Kidney (tissue), 13 donors: ENCODE measurements at regions not wholly inside any gene's neighbourhood (a gene's known extent, or its start where the extent isn't known, plus 50 kb on each side); places are given as distances from the start of the nearest gene placed in this dataset.

Source experiments
- DNase-seq, 5 donors: peaks; one replicate each; pipeline ENCODE4 v3.0.0-alpha.2; 2013 to 2020
- FAIRE-seq: peaks from 2 replicates; lab custom pipeline; 2012; peaks lifted over from hg19 to GRCh38; lab: Jason Lieb, UNC
- H3K27ac ChIP-seq, 2 donors: one replicate each; pipeline ENCODE4 v1.7.0; 2013; ENCODE audit warnings: low read depth in 2 of 2, low read length in 2 of 2, inconsistent platforms in 1 of 2
- H3K27me3 ChIP-seq: one replicate; pipeline ENCODE4 v1.7.1; 2013; ENCODE audit warnings: low read length, inconsistent platforms; ENCODE audit not compliant: control insufficient read depth, insufficient read depth
- H3K36me3 ChIP-seq, 3 donors: one replicate each; pipeline versions ENCODE4 v1.7.0 to v1.7.1; 2013; ENCODE audit warnings: low read length in 3 of 3, control low read depth in 1 of 3, inconsistent platforms in 1 of 3; ENCODE audit not compliant: insufficient read depth in 3 of 3, control insufficient read depth in 2 of 3
- H3K4me1 ChIP-seq, 3 donors: one replicate each; pipeline versions ENCODE4 v1.7.0 to v1.7.1; 2013; ENCODE audit warnings: low read length in 3 of 3, inconsistent platforms in 1 of 3, low read depth in 1 of 3; ENCODE audit not compliant: control insufficient read depth in 2 of 3, insufficient read depth in 2 of 3
- H3K4me3 ChIP-seq, 3 donors: one replicate each; pipeline versions ENCODE4 v1.7.0 to v1.8.1; 2013; ENCODE audit warnings: low read length in 3 of 3, control low read depth in 1 of 3, inconsistent platforms in 1 of 3
- H3K9ac ChIP-seq, 3 donors: one replicate each; pipeline versions ENCODE4 v1.7.0 to v1.7.1; 2013; ENCODE audit warnings: low read length in 3 of 3, control low read depth in 1 of 3, inconsistent platforms in 1 of 3
- H3K9me3 ChIP-seq, 3 donors: one replicate each; pipeline versions ENCODE4 v1.7.0 to v1.7.1; 2013; ENCODE audit warnings: low read length in 3 of 3, control low read depth in 1 of 3, inconsistent platforms in 1 of 3; ENCODE audit not compliant: control insufficient read depth in 2 of 3, insufficient read depth in 1 of 3
- intact Hi-C: fragments of 100-400 bp; cut with DNase I; formaldehyde crosslinking; loops from one replicate; pipeline ENCODE4 v1.11.1; 2022
- TF ChIP-seq, protein P1 (sequence below): IDR thresholded peaks from 3 replicates; pipeline ENCODE4 v1.5.1; 2012; ENCODE audit warnings: mild to moderate bottlenecking, moderate library complexity, borderline replicate concordance; ENCODE audit not compliant: insufficient read depth; ENCODE audit errors: extremely low read depth
- donor health status: control.
- donor health status: control.
- donor health status: control.
- donor health status: control.
- donor health status: control.
- donor health status: DM: yes; HTN: yes; CAD: no.
- donor health status: Normal renal cell carcinoma (clear cell type).

DNA sequence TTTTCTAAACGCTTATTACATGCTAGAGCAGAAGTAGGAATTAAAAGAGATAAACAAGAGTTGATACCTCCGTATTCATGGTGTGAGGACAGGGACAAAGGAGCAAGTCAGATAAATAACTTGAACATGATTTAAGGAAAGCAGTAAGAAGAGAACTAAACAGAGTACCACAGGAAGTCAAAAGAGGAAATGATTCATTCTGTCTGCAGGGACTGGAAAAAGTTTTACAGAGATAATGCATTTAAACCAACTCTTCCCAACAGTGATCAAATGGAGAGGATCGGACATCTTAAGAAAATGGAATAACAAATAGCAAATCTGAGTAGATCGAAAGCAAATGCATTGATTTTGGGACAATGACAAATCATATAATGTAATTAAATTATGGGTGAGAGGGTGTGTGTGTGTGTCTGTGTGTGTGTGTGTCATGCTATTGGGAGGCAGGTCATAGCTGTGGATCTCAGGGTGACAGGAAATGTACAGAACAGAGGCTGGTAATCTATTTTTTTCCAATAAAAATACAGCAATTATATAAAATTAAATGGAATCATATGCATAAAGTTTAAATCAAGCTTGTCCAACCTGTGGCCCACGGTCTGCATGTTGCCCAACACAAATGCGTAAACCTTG, 113.4 kb downstream of the MC4R start:
- H3K36me3 ChIP-seq = no peaks in the 10 kb centered on the region
- TF ChIP-seq, protein P1, sequence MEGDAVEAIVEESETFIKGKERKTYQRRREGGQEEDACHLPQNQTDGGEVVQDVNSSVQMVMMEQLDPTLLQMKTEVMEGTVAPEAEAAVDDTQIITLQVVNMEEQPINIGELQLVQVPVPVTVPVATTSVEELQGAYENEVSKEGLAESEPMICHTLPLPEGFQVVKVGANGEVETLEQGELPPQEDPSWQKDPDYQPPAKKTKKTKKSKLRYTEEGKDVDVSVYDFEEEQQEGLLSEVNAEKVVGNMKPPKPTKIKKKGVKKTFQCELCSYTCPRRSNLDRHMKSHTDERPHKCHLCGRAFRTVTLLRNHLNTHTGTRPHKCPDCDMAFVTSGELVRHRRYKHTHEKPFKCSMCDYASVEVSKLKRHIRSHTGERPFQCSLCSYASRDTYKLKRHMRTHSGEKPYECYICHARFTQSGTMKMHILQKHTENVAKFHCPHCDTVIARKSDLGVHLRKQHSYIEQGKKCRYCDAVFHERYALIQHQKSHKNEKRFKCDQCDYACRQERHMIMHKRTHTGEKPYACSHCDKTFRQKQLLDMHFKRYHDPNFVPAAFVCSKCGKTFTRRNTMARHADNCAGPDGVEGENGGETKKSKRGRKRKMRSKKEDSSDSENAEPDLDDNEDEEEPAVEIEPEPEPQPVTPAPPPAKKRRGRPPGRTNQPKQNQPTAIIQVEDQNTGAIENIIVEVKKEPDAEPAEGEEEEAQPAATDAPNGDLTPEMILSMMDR = no peak
- intact Hi-C loops = no loop called here
- FAIRE-seq (no peak), DNase-seq (no peak)
- no peak overlapping the region for H3K9ac ChIP-seq
- no peaks in the 10 kb centered on the region for H3K27me3 ChIP-seq
- no peaks in the 10 kb centered on the region for H3K4me1 ChIP-seq
- no peak overlapping the region for H3K4me3 ChIP-seq
- no peaks in the 10 kb centered on the region for H3K9me3 ChIP-seq
- no peak overlapping the region for H3K27ac ChIP-seq

DNA sequence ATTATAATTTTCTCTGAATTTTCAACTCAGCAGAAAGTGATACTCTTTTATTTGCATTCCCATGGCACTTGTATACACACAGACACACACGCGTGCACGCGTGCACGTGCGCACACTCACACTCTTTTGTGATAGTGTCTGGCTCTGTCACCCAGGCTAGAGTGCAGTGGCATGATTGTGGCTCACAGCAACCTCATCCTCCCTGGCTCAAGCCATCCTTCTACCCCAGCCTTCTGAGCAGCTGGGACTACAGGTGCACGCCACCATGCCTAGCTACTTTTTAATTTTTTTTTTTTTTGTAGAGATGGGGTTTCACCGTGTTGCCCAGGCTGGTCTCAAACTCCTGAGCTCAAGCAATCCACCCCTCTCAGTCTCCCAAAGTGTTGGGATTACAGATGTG, 123.2 kb downstream of the MC4R start:
- H3K27me3 ChIP-seq = no peaks in the 10 kb centered on the region
- H3K27ac ChIP-seq = no peak overlapping the region
- no peak overlapping the region for H3K9ac ChIP-seq
- FAIRE-seq = no peak
- H3K9me3 ChIP-seq = no peaks in the 10 kb centered on the region
- H3K4me3 ChIP-seq = no peak overlapping the region
- H3K4me1 ChIP-seq = no peaks in the 10 kb centered on the region
- TF ChIP-seq, protein P1 = no peak
- no peak for DNase-seq
- no peaks in the 10 kb centered on the region for H3K36me3 ChIP-seq
- intact Hi-C loops = no loop called here

DNA sequence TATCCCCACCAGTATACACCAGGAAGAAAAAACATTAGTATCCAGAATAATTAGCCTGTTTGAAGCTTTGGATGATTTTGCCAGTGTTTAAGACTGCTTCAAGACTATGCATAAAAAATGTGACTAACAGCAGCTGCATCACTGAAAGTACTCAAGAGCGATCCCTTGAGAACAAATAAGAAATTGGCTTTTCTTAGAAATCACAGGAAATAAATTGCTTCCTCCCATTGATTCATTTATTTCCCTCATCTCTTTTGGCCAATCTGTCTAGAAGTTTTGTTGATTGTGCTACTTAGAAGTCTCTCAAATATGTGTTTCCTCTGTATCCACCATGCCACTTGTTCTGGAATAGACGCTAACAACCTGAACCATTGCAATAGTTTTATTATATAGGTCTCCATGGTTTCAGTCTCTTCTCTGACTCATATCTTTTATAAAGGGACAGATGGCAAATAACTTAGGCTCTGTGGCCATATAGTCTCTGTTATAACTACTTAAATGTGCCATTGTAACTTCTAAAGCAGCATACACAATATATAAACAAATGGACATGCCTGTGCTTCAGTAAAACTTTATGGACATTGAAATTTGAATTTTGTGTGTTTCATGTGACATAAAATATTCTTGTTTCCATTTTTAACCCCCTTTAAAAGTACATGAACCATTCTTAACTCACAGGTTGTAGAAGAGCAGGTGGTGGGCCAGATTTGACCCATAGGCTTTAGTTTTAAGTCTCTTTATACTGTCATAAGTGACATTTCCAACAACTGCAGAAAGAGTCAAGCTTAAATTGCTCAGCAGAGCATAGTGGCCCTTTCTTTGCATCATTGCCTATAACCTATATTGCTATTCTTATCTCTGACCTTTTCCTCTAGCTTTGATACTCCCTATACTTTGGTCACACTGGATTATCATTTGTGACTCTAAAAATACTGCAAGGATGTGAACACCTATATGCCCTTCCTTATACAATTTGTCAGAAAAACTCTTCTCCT, 123.9 kb downstream of the MC4R start:
- Histone ChIP-seq H3K4me1 (no peaks in the 10 kb centered on the region), H3K9ac (no peak overlapping the region), H3K9me3 (no peaks in the 10 kb centered on the region), H3K27ac (no peak overlapping the region), H3K36me3 (no peaks in the 10 kb centered on the region), H3K27me3 (no peaks in the 10 kb centered on the region), H3K4me3 (no peak overlapping the region)
- intact Hi-C loops = no loop called here
- TF ChIP-seq, protein P1 = no peak
- peak in 1 of 5 donors; percentile 15 for DNase-seq
- FAIRE-seq = no peak
